Activated CD4-positive, alpha-beta T cell treated with anti-CD3 and anti-CD28 coated beads for 48 hours (primary cell): ENCODE measurements at regions not wholly inside any gene's neighbourhood (a gene's known extent, or its start where the extent isn't known, plus 50 kb on each side); places are given as distances from the start of the nearest gene placed in this dataset.
"Not testable (repeated sequence)": the region's sequence is repeated elsewhere in the genome, so short reads cannot be mapped to it uniquely, and the experiment has no call there.

Experiments
- DNase-seq: peaks from one replicate; pipeline ENCODE4 v3.0.0-alpha.2; 2020

DNA sequence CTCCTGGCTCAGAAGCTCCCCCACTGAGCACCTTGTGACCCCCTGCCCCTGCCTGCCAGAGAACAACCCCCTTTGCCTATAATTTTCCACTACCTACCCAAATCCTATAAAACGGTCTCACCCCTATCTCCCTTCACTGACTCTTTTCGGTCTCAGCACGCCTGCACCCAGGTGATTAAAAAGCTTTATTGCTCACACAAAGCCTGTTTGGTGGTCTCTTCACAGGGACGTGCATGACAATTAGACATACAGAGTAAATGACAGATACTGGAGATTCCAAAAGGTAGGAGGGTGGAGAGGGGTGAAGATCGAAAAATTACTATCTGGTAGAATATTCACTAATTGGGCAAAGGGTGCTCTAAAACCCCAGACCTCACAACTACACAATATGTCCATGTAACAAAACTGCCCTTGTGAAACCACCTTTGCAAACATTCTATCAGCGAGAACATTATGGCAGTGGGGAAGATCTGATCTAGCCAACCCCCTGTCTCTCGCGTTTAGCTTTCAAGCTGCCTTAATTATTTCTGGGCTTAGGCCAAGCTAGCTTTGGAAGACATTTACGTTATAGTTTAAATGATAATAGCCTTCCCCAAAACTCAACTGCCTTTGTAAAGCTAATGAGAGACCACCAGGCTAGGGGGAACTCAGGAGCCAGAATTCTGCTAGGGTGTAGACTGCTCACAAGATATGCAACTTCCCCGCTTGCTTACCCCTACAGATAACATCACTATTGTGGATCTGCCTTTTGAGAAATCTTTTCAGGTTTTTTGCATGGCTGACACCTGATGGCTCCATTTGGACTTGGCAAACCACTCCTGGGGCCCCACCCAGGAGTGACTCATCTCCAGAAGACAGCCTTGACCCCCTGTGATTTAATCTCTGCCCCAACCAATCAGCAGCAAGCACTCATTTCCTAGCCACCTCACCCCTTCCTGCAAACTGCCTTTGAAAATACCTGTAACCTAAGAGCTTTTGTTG lies 1534.0 kb upstream of the SPRY2 start:
- DNase-seq: no peak

DNA sequence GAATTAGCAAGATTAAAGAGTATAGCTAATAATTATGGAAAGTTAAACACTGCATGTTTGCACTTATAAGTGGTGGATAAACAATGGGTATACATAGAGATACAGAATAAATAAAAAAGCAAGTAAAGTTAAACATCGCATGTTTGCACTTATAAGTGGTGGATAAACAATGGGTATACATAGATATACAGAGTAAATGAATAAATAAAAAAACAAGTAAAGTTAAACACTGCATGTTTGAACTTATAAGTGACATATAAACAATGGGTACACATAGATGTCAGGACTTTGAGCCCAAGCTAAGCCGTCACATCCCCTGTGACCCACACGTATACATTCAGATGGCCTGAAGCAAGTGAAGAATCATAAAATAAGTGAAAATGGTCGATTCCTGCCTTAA lies 1533.3 kb upstream of the SPRY2 start:
- no peak for DNase-seq

- no peak for DNase-seq
Observed at GRCh38 chr13:81872581-81872980, 1531.7 kb upstream of the SPRY2 start.

- not testable (repeated sequence) for DNase-seq
Observed at GRCh38 chr13:81871751-81872325, 1530.9 kb upstream of the SPRY2 start.

DNA sequence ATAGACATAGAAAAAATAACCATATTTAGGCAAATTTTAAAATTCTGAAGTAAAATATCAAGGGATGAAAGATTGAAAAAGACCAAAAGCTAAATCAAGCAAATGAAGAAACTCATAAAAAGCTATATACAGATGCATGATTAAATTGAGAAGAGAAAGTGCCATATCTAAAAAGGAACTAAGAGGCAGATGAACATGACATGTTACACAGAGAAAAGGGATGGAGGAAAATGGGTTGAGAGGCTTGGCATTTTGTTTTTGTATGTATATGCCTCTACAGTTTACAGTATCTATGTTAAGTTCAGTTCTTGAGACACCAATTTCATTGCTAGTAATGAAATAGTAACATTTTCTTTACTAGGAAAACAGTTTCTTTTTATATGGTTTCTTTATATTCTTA lies 1507.4 kb upstream of the SPRY2 start:
- DNase-seq: no peak

DNA sequence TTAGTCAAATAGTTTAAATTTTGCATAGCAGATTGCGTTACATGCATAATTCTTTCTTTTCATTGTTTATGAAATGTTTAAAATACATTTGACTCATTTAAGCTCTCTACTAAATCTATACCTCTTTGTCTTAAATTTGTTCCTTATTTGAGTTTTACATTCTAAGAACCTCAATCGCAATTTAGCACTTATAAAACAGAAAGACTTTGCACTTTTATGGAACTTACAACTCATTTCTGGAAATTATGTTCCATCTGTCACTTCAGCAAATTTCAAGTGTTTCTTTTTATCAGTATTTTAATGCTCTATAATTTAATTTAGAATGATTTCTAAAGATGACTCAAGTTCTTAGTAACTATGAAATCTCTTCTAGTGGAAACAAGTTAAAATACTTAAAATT lies 1505.8 kb upstream of the SPRY2 start:
- no peak for DNase-seq

DNA sequence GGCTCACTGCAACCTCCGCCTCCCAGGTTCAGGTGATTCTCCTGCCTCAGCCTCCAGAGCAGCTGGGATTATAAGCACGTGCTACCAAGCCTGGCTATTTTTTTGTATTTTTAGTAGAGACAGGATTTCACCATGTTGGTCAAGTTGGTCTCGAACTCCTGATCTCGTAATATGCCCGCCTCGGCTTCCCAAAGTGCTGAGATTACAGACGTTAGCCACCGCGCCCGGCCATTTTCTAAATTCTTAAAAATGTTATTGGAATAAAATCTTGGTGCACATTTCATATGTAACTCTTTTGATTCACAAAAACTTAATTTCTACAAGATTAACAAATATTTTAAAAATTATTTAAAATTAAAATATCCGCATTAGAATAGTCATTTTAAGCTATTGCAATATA lies 1480.3 kb upstream of the SPRY2 start:
- no peak for DNase-seq

DNA sequence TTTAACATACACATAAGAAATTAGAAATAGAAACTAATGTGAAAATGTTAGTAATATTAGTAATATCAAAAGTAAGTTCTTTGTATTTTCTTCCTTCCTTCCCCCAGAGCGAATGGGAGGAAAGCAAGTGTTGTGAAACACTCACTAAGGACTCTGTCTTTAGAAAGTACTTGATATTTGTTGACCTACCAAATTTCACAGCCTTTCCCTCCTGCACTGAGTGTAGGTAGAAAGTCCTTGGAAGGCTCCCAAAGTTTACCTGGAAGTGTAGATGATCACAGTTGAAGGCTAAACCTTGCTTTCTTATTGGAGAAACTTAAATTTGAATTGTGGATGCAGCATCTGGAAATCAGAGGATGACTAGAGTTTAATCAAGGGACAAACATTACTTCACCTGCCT lies 1459.5 kb upstream of the SPRY2 start:
- DNase-seq: no peak

DNA sequence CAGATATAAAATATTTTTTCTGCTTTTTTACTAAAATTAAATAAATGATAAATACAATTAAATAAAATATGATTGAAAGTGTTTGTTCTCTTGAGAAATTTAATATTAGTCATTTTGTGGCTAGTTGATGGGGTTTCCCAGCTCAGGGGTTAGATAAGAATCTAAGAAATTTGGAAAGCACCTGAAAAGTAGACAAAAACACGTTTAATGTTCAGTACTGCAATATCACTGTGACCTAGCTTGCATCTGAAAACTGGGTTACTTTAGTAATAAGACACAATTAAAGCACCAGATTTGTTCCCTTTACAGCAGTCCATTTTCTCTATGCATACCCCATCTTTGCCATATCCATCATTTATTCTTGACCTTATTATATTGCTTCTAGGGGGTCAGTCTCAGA lies 1454.8 kb upstream of the SPRY2 start:
- no peak for DNase-seq

DNA sequence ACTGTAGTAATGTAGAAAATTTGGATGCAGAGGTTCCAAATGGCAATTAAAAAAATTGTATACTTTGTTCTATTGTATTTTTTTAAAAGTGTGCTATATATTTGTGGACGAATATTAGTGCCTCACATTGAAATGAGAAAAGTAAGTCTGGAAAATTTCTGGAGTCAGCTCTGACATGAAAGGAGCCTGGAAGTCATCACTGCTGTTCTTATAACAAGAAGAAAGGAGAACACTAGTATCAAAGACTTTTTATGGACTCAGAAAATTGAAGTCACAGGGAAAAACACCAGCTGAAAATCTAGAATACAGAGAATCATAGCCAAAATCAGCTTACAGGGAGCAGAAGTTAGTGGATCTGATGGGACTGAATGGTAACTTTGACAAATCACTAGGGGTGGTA lies 1450.7 kb upstream of the SPRY2 start:
- DNase-seq: no peak

DNA sequence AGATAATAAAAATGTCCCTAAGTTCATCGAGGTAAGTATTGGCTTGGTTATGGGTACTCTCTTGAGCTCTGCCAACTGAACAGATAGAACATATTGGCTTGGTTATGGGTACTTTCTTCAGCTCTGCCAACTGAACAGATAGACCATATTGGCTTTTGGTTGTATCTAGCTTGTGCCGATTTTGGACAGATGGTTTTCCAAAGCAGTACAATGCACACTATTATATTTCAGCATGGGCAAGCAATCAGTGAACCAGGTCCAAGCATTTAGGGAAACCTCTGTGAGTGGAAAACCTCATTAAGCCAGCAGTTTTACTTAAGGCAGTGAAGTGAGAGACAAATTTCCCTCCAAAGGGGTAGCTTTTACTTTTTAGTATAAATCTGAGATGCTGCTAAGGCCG lies 1440.5 kb upstream of the SPRY2 start:
- DNase-seq: no peak

- DNase-seq: no peak
Observed at GRCh38 chr13:81779876-81780275, 1439.0 kb upstream of the SPRY2 start.

- no peak for DNase-seq
Observed at GRCh38 chr13:81778350-81778749, 1437.4 kb upstream of the SPRY2 start.

GRCh38 chr13:81773263-81773662 lies 1432.3 kb upstream of the SPRY2 start:
- no peak for DNase-seq

- no peak for DNase-seq
Observed at GRCh38 chr13:81771951-81772350, 1431.0 kb upstream of the SPRY2 start.

- DNase-seq: no peak
Observed at GRCh38 chr13:81770868-81771505, 1430.1 kb upstream of the SPRY2 start.

DNA sequence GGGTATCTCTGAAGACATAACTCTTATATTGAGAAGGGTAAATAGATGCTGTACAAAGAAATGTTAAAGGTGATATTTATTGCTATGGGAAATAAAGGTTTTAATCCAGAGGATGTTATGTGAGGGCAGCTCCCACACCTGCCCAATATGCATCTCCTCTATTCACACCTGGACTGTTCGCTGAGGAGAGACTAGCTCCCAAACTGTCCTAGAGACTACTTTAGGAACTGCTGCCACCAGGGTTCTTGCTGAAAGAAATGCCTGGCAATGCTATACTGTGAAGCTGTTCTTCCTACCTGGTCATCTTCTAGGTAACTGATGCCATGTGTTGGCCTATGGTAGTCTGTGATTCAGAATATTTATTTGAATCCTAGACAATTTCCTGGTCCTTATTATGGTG lies 1421.5 kb upstream of the SPRY2 start:
- no peak for DNase-seq

- DNase-seq: no peak
Observed at GRCh38 chr13:81760316-81760715, 1419.4 kb upstream of the SPRY2 start.

DNA sequence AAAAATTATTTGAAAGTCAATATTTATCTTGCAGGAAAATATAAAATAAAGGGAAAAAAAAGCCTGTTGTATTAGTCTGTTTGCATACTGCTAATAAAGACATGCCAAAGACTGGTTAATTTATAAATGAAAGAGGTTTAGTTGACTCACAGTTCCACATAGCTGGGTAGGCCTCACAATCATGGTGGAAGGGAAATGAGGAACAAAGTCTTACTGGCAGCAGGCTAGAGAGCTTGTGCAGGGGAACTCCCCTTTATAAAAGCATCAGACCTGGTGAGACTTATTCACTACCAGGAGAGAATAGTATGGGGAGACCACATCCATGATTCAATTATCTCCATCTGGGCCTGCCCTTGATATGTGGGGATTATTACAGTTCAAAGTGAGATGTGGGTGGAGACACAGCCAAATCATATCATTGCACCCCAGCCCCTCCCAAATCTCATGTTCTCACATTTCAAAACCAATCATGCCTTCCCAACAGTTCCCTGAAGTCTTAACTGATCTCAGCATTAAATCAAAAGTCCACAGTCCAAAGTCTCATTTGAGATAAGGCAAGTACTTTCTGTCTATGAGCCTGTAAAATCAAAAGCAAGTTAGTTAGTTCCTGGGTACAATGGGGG lies 1416.5 kb upstream of the SPRY2 start:
- no peak for DNase-seq

- DNase-seq: no peak
Observed at GRCh38 chr13:81745391-81745790, 1404.5 kb upstream of the SPRY2 start.

- DNase-seq: no peak
Observed at GRCh38 chr13:81738364-81738763, 1397.4 kb upstream of the SPRY2 start.

DNA sequence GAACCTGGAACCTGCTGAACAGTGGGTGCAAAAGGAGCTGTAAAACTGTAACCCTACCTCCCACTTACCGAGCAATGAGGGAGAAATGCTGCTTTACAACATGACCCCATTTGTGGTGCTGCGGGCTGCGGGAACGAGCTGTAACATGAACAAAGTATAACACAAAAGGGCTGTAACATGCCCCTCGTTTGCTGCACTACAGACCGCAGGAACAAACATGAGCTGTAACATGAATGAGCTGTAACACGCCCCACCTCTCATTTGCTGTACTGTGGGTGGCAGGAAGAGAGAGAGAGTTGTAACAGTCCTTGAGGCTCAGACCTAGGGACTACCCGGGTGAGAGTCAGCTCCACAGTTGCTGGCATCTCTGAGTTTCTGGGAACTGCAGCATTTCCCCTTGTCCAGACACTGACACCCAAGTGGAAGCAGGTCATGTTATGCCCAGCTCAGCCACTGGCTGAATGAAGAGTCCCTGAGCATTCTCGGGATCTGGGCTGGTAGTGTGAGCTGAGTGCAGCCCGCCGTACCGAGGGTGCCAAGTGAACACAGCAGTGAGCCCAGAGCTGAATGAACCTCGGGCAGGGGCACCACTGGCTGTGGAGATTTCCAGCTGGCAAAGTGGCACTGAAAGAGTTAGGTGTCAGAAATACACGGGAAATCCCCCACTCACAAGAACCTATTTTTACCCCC lies 1385.3 kb upstream of the SPRY2 start:
- no peak for DNase-seq

DNA sequence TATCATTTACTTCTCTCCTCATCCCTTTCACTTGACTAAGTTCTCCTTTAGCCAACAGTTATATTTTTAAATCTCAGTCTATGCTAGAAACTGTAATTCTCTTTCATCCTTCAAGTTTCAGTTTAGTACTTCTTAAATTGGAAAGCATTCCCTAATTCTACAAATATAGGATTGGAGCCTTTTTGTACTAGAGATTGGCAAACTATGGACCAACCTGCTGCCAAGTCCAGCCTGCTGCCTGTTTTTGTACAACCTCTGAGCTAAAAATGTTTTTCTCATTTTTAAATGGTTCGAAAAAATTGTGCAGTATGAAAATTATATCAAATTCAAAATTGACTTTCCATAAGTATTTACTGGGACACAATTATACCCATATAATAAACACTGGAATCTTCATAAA lies 1381.5 kb upstream of the SPRY2 start:
- no peak for DNase-seq
